Mesenchymal stem cell (in vitro differentiated cells and primary cell): ENCODE measurements at regions not wholly inside any gene's neighbourhood (a gene's known extent, or its start where the extent isn't known, plus 50 kb on each side); places are given as distances from the start of the nearest gene placed in this dataset.

Experiments used
- DNase-seq: peaks from one replicate; pipeline ENCODE4 v3.0.0-alpha.2; 2013
- H2AFZ ChIP-seq: one replicate; pipeline ENCODE4 v1.6.1; 2013; ENCODE audit warnings: low read depth, mild to moderate bottlenecking, control low read depth, inconsistent platforms, low read length, moderate library complexity
- H2AK5ac ChIP-seq: 2 replicates; pipeline ENCODE4 v1.6.1; 2013; ENCODE audit warnings: low read length, moderate library complexity, mild to moderate bottlenecking, inconsistent platforms; ENCODE audit not compliant: severe bottlenecking
- H2BK120ac ChIP-seq: one replicate; pipeline ENCODE4 v1.6.1; 2013; ENCODE audit warnings: low read depth, mild to moderate bottlenecking, inconsistent platforms, low read length, moderate library complexity
- H2BK12ac ChIP-seq, 2 experiments: one replicate each; pipeline ENCODE4 v1.6.1; 2013; ENCODE audit warnings: inconsistent platforms in 2 of 2, low read length in 2 of 2, mild to moderate bottlenecking in 2 of 2, moderate library complexity in 2 of 2, control low read depth in 1 of 2
- H2BK15ac ChIP-seq: one replicate; pipeline ENCODE4 v1.6.1; 2013; ENCODE audit warnings: mild to moderate bottlenecking, low read depth, inconsistent platforms; ENCODE audit not compliant: poor library complexity, severe bottlenecking
- H2BK5ac ChIP-seq: 2 replicates; pipeline ENCODE4 v1.6.1; 2013; ENCODE audit warnings: low read depth, mild to moderate bottlenecking, low read length, control low read depth, inconsistent platforms; ENCODE audit not compliant: poor library complexity, severe bottlenecking
- H3K14ac ChIP-seq, 2 experiments: one replicate each; pipeline ENCODE4 v1.6.1; 2013; ENCODE audit warnings: inconsistent platforms in 2 of 2, low read length in 2 of 2, control low read depth in 1 of 2, mild to moderate bottlenecking in 1 of 2, moderate library complexity in 1 of 2
- H3K18ac ChIP-seq, 2 experiments: one replicate each; pipeline ENCODE4 v1.6.1; 2013; ENCODE audit warnings: inconsistent platforms in 2 of 2, low read length in 2 of 2, control low read depth in 1 of 2, low read depth in 1 of 2, mild to moderate bottlenecking in 1 of 2
- H3K23ac ChIP-seq, 2 experiments: one replicate each; pipeline ENCODE4 v1.6.1; 2013; ENCODE audit warnings: inconsistent platforms in 2 of 2, low read length in 2 of 2, mild to moderate bottlenecking in 2 of 2, moderate library complexity in 2 of 2, control low read depth in 1 of 2
- H3K27ac ChIP-seq: 2 replicates; pipeline ENCODE4 v1.5.1; 2013; ENCODE audit warnings: mild to moderate bottlenecking, moderate library complexity, low read length, control low read depth, inconsistent platforms; ENCODE audit not compliant: poor library complexity, severe bottlenecking
- H3K27me3 ChIP-seq, 2 experiments: 2 replicates each; pipeline versions ENCODE4 v1.6.1 to v1.7.0; 2013; ENCODE audit warnings: low read length in 2 of 2, mild to moderate bottlenecking in 2 of 2, moderate library complexity in 2 of 2, control low read depth in 1 of 2, inconsistent platforms in 1 of 2; ENCODE audit not compliant: control insufficient read depth in 1 of 2, insufficient read depth in 1 of 2
- H3K36me3 ChIP-seq, 2 experiments: 2 replicates each; pipeline versions ENCODE4 v1.6.1 to v1.7.0; 2013; ENCODE audit warnings: low read length in 2 of 2, control low read depth in 1 of 2, inconsistent platforms in 1 of 2, low read depth in 1 of 2, mild to moderate bottlenecking in 1 of 2; ENCODE audit not compliant: insufficient read depth in 2 of 2, control insufficient read depth in 1 of 2
- H3K4ac ChIP-seq, 2 experiments: one replicate each; pipeline ENCODE4 v1.6.1; 2013; ENCODE audit warnings: inconsistent platforms in 2 of 2, low read length in 2 of 2, mild to moderate bottlenecking in 2 of 2, moderate library complexity in 2 of 2, control low read depth in 1 of 2, low read depth in 1 of 2
- H3K4me1 ChIP-seq: 2 replicates; pipeline ENCODE4 v1.6.1; 2013; ENCODE audit warnings: low read depth, low read length, control low read depth; ENCODE audit not compliant: control insufficient read depth, insufficient read depth
- H3K4me2 ChIP-seq: 2 replicates; pipeline ENCODE4 v1.6.1; 2013; ENCODE audit warnings: low read length, mild to moderate bottlenecking, inconsistent platforms; ENCODE audit not compliant: poor library complexity, severe bottlenecking
- H3K4me3 ChIP-seq, 2 experiments: 2 replicates each; pipeline versions ENCODE4 v1.5.1 to v1.7.0; 2013; ENCODE audit warnings: low read length in 2 of 2, mild to moderate bottlenecking in 2 of 2, control low read depth in 1 of 2, low read depth in 1 of 2; ENCODE audit not compliant: insufficient read depth in 1 of 2
- H3K79me1 ChIP-seq: replicated peaks from 2 replicates; pipeline ENCODE4 v1.6.1; 2013; ENCODE audit warnings: mild to moderate bottlenecking, control low read depth, low read length, inconsistent platforms; ENCODE audit not compliant: poor library complexity, severe bottlenecking
- H3K9ac ChIP-seq: 2 replicates; pipeline ENCODE4 v1.7.0; 2013; ENCODE audit warnings: mild to moderate bottlenecking, low read length, moderate library complexity
- H3K9me3 ChIP-seq: 2 replicates; pipeline ENCODE4 v1.7.0; 2013; ENCODE audit warnings: mild to moderate bottlenecking, low read length; ENCODE audit not compliant: control insufficient read depth
- H4K8ac ChIP-seq: one replicate; pipeline ENCODE4 v1.6.1; 2013; ENCODE audit warnings: inconsistent platforms, mild to moderate bottlenecking, low read length, moderate library complexity
- H4K91ac ChIP-seq: one replicate; pipeline ENCODE4 v1.6.1; 2013; ENCODE audit warnings: mild to moderate bottlenecking, low read length, inconsistent platforms
- WGBS: methylation state at CpG from one replicate; pipeline ENCODE4 v1.1.7; 2013; ENCODE audit warnings: mixed read lengths; 5-methylcytosine and 5-hydroxymethylcytosine counted together

DNA sequence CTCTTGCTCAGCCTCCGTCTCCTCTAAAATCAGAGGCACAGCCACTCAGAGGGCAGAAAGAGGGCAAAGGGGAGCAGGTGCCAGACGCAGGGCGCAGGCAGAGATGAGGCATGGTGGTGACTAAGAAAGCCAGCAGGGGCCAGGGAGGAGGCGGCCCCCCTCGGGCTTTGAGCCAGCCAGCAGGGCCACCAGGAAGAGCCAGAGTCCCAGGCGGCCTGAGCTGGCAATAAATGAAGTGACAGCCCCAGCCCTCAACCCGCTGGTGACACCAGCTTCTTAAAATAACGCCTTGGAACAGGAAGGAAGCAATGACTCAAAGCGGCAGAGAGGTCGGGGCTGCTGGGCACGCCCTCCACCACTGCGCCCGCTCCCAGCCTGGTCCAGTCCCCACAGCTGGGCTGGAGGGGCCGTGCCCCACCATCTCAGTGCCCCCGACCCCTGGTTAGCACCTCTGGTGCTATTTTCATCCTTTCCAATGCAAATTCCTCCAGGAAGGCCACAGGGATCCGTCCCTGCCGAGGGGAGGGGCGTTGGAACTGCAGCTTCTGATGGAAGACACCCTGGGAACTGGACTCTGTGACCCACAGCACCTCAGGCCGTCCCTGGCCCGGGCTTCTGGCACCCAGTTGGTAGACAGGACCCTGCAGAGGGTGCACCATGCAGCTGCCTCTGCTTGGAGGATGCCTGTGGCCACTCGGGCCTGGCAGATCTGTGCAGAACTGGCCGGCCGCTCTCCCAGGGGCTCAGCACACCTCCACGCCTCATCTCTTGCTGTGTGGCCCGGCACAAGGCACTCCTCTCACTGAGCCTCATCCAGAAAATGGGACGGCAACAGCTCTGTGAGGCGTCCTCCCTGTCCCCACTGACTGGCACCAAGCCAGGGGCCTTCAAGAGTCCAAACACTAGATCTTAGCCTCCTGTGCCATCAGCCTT is 113.7 kb downstream of the NCOR2 start:
- DNase-seq = peak; percentile 91
- Histone ChIP-seq H4K8ac (peak overlapping the region; percentile 43), H3K27ac (peak overlapping the region; percentile 24), H3K4ac (peak overlapping the region in 1 of 2 experiments; percentile 19), H3K4me3 (no peak overlapping the region), H3K27me3 (no peaks in the 10 kb centered on the region), H3K9me3 (no peaks in the 10 kb centered on the region), H3K9ac (peak overlapping the region; percentile 29), H2BK120ac (peak overlapping the region; percentile 56), H3K36me3 (peaks cover 40 to 89% of the 10 kb centered on the region in 2 experiments), H3K4me1 (peaks cover 64% of the 10 kb centered on the region), H2BK5ac (no peak overlapping the region), H3K79me1 (peaks cover 39% of the 10 kb centered on the region), H2BK12ac (peak overlapping the region in 1 of 2 experiments; percentile 85), H2AK5ac (peak overlapping the region; percentile 27), H2BK15ac (no peak overlapping the region), H3K23ac (peak overlapping the region; percentile 4 to 28), H4K91ac (peak overlapping the region; percentile 44), H3K14ac (no peak overlapping the region), H2AFZ (no peak overlapping the region), H3K4me2 (no peak overlapping the region), H3K18ac (peak overlapping the region; percentile 4 to 44)
- 28% methylated on average over 26 of the region's 27 CpGs for WGBS

DNA sequence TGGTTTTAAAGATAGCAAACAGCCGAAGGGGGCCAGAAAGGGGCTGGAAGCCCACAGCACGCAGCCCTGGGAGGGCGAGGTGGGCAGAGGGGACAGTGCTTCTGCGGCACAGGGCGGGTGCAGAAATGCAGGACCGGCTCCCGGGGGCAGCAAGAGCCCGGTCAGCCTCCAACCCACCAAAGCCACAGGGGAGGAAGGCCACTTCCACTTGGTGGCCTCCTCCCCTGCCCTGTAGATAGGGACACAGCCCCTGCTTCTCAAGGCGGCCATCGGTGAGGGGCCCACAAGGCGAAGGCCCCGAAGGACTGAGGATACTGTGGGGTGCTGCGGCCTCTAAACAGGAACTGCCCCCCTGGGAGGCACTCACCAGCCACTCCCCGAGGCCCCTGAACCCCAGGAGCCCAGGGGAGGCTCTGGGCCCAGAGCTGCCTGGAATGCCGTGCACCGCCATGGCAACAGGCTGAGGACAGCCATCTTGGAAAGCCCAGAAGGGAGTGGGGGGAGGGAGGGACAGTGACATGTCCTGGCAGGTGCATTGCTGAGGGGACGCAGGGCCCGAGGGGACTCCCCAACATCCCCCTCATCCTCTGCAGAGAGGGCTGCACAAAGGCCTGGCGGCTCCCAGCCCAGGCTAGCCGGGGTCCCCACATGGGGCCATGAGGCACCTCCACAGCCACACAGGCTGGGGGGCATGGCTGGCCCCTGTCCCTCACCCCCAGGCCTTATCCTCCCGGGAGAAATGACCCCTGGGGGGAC is 114.7 kb downstream of the NCOR2 start:
- Histone ChIP-seq H2BK15ac (peak overlapping the region; percentile 84), H2BK12ac (peak overlapping the region; percentile 24 to 85), H3K9me3 (no peaks in the 10 kb centered on the region), H4K8ac (peak overlapping the region; percentile 0), H3K14ac (peak overlapping the region in 1 of 2 experiments; percentile 44), H2BK5ac (no peak overlapping the region), H3K4me2 (no peak overlapping the region), H3K18ac (peak overlapping the region; percentile 44 to 47), H3K27me3 (no peaks in the 10 kb centered on the region), H2AFZ (no peak overlapping the region), H3K27ac (peak overlapping the region; percentile 24), H2BK120ac (peak overlapping the region; percentile 56), H4K91ac (peak overlapping the region; percentile 28), H3K9ac (peak overlapping the region; percentile 29), H3K4me3 (no peak overlapping the region), H3K4ac (peak overlapping the region; percentile 9 to 40), H3K79me1 (peaks cover 43% of the 10 kb centered on the region), H3K4me1 (peaks cover 61% of the 10 kb centered on the region), H3K23ac (peak overlapping the region in 1 of 2 experiments; percentile 28), H2AK5ac (no peak overlapping the region), H3K36me3 (peaks cover 47 to 89% of the 10 kb centered on the region in 2 experiments)
- no peak for DNase-seq
- WGBS = 94% methylated on average over 20 of the region's 21 CpGs

DNA sequence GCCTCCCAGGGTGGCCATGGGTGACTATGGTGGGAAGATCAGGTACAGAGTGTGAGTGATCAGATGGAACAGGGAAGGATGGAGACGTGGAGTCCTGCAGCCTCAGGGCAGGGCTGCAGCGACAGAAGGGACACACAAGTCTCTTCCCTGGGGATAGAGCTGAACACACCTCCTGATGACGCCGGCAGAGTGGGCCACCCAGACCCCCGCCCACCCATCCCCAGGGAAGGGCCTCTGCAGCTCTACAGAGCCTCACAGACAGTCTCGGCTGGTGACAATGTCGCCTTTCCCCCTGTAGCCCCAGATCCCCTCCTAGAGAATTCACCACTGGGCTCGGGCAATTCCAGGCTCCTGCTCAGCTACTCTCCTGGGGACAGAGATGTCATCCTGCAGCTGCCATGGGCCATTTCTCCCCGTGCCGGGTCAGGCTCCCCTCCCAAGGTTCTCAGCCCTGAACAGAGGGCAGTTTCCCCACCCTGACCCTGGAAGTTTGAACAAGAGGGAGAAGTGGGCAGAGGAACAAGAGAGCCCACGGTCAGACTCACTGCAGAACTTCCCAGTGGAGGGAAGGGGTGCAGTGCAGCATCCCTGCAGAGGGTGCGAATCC is 115.7 kb downstream of the NCOR2 start:
- Histone ChIP-seq H3K4me1 (peaks cover 51% of the 10 kb centered on the region), H3K4ac (peak overlapping the region in 1 of 2 experiments; percentile 7), H2BK5ac (no peak overlapping the region), H2AFZ (no peak overlapping the region), H2BK15ac (no peak overlapping the region), H3K4me2 (no peak overlapping the region), H3K18ac (peak overlapping the region; percentile 38 to 58), H3K9ac (no peak overlapping the region), H3K79me1 (peaks cover 43% of the 10 kb centered on the region), H3K23ac (no peak overlapping the region), H3K4me3 (no peak overlapping the region), H3K27me3 (no peaks in the 10 kb centered on the region), H3K36me3 (peaks cover 47 to 84% of the 10 kb centered on the region in 2 experiments), H4K91ac (no peak overlapping the region), H3K14ac (no peak overlapping the region), H4K8ac (no peak overlapping the region), H2BK120ac (no peak overlapping the region), H2BK12ac (peak overlapping the region in 1 of 2 experiments; percentile 31), H2AK5ac (no peak overlapping the region), H3K27ac (no peak overlapping the region), H3K9me3 (no peaks in the 10 kb centered on the region)
- DNase-seq = no peak
- 80% methylated on average over 12 of the region's 12 CpGs for WGBS
